ENCODE measurements at regions not wholly inside any gene's neighbourhood (a gene's known extent, or its start where the extent isn't known, plus 50 kb on each side); places are given as distances from the start of the nearest gene placed in this dataset.

DNA sequence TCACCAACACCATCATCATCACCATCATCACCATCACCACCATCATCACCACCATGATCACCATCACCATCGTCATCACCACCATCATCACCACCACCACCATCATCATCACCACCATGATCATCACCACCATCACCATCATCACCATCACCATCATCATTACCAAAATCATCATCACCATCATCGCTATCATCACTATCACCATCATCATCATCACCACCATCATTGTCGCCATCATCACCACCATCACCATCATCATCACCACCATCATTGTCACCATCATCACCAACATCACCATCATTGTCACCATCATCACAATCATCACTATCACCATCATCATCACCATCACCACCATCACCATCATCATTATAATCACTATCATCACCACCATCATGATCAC is 893.5 kb downstream of the TBC1D22A start:
- no peak for DNase-seq

DNA sequence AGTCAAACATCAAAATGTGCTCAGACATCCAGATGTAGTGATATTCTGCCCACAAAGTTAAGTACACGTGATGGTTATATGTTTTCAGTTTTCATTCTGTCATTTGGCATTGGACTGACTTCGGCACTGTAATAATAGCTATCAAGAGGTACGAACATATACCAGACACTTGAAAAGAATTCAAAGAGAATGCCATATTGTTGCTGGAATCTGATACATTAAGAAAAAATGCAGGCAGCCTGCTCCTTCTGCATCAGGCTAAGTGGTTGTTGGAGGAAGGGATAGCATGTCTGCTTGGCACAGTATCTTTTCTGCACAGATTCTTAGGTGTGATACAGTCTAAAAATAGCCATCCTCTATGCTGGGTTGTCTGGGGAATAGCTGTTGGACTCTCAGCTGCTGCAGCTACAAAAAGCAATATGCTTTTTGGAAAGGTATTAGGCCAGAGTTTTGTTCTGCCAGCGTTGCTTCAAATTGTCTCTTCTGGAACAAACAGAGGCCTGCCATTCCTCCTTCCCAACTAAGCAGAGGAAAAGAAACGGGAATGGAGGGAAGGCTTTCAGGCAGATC is 892.6 kb downstream of the TBC1D22A start:
- no peak for DNase-seq

DNA sequence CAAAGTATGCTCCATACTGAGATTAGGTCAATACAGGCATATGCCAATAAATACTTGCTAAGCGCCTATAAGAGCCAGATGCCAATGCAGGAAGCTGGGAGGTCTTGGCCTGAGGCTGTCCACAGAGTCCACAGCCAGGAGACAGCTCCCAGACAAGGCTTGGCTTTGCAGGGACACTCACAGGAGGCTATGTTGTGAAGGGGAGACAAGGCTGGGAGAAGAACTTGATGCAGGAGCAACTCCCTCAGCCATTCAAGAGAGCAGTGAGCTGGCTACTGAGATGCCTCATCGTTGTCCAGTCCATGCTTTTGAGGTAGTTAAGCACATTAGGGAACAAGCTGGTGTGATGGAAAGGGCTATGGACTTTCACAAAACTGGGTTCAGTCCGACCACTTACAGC is 891.5 kb downstream of the TBC1D22A start:
- DNase-seq: no peak

DNA sequence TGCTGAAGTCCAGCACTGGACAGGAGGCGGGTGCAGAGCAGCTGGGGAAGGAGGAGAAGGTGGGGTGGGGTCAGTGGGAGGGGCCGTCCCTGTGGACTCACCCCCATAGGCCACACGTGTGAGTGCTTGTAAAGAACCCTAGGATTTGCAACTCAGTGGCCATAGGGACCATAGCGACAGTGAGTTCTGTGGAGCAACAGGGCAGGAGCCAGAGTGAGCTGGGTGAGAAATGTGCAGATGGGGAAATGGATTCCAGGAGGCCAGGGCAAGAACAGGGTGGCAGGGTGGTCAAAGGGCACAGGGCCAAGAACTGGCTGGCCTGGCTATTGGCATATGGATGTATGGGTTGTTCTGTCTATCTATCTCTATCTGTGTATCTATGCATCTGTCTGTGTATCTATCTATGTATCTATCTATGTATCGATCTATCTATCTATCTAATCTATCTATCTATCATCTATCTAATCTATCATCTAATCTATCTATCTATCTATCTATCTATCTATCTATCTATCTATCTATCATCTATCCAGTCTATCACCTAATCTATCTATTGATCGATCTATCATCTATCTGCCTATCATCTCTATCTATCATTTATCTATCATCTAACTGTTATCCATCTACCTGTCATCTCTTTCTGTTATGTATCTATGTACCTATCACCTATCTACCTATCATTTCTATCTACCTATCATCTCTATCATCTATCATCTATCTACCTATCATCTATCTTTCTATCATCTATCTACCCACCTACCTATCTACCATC is 889.0 kb downstream of the TBC1D22A start:
- no peak for DNase-seq

DNA sequence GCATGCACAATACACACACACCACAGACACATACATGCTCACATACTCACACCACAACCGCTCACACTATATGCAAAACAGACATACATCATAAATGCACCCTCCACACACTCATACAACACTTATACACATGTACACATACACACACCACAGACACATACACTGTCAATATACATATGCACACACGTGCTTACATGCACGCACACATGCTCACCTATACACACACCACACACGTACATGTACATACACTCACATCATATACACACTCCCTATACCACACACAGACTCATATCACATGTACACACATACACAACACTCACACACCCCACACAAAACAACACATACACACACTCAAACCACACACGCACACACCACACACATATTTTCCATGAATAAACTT is 885.3 kb downstream of the TBC1D22A start:
- DNase-seq: no peak

DNA sequence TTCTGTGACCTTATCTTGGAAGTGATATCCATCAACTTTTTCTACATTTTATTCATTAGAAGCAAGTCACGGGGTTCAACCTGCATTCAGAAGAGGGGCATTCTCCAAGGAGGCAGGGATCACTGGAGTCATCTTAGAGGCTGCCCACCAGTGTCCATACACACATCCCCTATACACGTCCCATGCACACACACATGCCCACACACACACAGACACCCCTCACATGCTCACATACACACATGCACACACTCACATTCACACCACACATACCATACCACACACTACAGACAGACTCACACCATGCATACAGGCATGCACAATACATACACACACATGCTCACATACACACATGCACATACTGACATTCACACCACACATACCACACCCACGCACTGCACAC is 884.7 kb downstream of the TBC1D22A start:
- no peak for DNase-seq

DNA sequence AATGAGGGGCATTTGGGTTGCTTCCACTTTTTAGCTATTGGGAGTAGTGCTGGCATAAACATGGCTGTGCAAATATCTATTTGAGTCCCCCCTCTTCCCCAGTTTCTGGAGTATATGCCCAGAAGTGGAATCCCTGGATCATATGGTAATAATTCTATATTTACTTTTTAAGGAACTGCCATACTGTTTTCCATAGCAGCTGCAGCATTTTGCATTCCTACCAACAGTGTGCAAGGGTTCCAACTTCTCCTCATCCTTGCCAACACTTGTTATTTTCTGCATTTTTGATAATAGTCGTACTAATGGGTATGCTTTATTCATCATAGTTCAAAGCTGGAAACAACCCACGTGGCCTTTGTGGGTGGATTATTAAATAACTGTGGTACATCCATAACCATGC is 883.5 kb downstream of the TBC1D22A start:
- DNase-seq: no peak

DNA sequence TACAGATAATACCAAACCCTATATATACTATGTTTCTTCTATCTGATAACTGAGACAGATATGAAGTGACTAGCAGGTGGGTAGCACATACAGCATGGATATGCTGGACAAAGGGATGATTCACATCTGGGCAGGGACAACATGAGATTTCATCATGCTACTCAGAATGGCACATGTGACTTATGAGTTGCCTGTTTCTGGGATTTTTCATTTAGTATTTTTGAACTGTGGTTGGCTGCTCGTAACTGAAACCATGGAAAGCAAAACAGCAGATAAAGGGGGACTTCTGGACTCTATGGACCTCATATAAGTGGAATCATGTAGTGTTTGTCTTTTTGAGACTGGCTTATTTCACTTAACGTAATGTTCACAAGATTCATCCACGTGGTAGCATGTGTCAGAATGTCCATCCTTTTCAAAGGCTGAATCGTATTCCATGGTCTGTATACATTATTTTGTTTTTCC is 883.0 kb downstream of the TBC1D22A start:
- no peak for DNase-seq

DNA sequence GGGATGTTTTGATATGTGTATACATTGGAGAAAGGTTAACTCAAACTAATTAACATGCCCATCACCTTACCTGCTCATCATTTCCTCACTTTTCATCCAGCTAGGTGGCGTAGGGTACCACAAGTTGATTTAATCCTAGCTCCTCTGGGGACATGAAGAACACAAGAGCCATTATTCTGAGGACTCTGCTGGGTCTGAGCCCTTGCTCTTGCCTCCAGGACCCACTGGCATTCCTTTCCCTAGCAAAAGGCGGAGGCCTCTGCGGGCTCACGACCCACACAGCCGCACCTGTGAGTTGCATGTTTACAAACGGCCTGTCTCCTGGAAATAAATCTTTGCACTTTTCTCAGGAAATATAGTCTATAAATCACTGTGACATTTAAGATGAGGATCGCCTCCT is 871.9 kb downstream of the TBC1D22A start:
- no peak for DNase-seq

DNA sequence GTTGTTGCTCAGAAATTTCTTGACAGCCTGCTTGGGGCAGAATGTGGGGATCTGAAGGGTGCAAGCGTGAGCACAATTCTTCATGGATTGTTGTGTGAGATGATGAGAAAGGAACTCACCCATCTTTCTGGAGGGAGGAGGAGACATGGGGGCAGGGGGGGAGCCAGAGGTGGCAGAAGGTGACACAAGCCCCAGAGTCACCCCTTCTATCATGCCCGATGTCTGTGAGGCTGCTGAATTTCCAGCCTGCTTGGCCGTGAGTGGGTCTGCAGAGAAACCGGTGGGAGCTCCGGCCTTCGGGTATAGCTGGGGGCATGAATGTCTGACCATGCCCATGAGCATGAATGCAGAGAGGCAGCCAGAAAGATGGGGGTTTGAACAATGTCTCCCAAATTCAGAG is 870.7 kb downstream of the TBC1D22A start:
- DNase-seq: no peak

DNA sequence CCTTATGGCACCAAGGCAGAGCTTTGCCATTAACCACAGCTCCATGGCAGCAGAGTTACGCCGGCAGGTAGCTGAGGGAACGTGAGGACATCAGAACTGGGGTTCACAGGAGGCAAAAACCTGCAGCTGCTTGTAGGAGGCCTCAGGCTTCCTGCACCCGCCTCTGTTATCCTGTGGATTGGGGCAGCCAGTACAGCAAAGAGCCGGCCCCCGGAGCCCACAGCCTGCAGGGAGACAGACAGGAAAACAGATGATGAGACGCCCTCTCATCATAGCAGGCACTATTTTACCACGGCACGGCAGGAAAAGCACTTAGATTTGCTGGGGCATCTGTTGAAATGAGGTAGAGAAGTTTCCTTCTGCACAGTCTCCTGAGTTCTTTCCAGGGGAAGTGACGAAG is 870.3 kb downstream of the TBC1D22A start:
- no peak for DNase-seq

DNA sequence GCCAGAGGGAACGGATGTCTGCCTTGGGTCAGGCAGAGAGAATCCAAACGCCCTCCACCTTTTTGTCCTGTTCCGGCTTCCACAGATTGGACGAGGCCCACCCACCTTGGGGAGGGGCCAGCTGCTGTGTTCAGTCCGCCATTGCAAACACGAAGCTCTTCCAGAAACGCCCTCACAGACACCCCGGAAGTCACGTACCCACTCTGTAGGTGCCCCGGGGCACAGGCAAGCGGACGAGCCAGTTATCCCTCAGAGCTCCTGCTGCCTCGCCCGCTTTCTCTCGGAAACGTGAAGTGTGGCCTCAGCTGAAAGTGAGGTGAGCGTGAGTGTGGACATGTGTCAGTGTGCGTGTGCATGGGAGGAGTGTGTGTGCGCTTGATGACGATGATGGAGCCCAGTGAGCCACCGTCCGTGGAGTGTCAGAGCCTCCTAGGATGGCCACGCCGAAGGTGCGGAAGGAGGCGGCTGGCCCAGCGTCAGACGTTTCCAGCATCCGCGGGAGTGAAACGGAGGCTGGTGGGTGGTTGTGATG is 869.2 kb downstream of the TBC1D22A start:
- DNase-seq: no peak

DNA sequence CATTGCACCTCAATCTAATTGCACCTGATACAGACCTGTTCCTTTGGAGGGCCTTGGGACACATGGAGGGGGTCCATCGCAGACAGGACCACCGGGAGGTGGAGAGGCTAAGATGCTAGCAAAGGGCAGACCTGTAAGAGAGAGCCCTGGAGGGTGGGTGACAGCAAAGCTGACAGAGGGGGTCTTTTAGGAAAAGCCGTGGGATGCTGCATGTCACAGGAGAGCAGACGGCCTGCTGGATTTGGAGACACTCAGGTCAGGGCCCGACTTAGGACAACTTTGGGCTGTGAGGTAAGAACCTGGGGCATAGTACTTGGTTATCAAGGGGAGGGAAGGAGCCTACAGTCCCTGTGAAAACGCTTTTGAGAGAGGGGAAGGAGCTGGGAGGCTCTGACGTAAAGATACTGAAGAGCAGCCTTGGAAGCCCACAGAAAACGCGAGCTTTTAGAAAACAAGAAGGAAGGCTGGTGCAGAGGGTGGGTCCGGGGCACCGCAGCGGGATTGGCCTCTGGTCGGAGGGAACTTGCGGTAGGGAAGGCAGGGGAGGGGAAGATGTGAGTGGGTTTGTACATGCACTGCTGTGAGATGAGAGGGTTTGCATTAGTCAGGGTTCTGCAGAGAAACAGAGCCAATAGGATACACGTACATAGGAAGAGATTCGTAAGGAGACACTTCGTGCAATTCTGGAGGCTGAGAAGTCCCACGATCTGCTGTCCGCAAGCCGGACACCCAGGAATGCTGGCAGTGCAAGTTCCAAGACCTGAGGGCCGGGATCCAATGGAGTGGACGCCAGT is 868.5 kb downstream of the TBC1D22A start:
- DNase-seq: no peak

DNA sequence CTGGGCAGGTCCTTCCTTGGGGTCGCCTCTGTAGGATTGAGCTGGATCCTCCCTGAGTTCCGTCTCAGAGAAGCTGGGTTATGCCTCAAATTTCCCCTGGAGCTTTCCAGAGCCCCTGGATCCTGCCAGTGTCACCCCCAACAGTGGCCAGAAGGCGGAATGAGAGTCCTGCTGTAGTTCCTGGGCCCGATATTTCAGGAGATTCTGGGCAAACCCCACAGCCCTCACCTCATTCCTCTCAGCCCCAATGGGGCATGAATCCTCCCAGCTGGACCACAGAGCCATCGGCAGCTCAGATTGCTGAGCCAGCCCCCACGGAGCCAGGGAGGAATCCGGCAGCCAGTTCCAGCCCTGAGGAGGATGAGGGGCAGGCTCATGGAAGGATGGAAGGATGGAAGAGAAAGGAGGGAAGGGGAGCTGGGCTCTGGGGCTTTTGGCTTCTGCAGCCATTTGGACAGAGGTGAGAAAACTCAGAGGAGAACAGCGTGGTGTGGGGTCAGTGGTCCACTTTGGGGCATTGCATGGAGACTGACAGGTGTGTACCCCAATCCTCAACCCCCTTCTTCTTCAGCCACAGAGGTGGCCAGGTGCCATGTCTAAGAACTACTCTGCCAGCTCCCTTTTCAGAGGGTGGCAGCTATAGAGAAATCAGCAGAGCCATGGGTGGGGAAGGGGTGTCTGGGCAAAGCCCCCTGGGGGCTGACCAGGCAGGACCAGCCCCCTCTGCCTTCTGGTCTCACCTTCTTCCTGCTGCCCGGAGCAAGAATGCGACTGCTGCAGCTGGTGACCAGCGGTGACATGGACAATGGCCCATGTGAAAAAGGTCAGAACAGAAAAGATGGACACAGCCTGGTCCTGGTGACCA is 867.6 kb downstream of the TBC1D22A start:
- DNase-seq: no peak

DNA sequence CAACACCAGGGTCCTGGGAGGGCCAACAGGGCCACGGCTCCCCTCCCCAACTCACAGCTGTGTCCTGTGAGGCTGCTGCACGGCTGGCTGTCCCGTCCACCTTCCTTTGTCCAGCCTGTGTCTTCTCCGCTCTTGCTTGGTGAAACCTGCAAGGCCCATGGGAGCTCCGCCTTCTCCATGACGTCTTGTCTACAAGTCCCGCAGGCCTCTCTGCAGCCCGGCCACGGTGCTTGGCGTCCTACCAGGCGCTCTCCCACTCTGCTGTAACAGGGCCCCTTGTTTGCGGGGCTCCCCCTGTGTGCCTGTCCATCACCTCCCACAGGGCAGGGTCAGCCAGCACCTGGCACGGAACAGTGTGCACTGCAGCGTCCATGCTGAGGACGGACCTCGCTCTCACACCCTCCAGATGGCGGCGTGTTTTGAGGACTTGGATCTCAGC is 866.8 kb downstream of the TBC1D22A start:
- DNase-seq: no peak

DNA sequence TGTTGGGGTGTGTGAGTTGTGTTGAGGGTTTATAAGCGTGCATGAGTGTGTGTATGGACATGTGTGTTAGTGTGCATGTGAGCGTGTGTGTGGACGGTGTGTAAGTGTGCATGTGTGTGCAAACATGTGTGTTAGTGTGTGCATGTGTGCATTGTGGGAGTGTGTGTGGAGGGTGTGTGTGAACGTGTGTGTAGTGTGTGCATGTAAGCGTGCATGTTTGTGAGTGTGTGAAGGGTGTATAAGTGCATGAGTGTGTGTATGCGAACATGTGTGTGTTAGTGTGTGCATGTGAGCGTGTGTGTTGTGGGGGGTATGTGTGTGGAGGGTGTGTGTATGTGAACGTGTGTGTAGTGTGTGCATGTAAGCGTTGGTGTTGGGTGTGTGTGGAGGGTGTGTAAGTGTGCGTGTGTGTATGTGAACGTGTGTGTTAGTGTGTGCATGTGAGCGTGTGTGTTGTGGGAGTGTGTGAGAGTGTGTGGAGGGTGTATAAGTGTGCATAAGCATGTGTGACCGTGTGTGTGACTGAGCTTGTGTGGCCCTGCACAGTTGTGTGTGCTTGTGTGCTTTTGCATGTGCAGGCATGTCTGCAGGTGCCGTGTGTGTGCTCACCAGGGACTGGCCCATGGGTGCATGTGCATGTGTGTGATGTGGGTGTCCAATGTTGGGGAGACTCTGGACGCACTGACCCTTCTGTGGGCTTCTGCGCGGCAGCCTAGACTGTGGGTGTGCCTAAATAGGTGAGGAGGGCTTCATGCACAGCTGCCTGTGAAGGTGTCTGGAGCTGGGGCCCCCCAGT is 866.2 kb downstream of the TBC1D22A start:
- DNase-seq: no peak

DNA sequence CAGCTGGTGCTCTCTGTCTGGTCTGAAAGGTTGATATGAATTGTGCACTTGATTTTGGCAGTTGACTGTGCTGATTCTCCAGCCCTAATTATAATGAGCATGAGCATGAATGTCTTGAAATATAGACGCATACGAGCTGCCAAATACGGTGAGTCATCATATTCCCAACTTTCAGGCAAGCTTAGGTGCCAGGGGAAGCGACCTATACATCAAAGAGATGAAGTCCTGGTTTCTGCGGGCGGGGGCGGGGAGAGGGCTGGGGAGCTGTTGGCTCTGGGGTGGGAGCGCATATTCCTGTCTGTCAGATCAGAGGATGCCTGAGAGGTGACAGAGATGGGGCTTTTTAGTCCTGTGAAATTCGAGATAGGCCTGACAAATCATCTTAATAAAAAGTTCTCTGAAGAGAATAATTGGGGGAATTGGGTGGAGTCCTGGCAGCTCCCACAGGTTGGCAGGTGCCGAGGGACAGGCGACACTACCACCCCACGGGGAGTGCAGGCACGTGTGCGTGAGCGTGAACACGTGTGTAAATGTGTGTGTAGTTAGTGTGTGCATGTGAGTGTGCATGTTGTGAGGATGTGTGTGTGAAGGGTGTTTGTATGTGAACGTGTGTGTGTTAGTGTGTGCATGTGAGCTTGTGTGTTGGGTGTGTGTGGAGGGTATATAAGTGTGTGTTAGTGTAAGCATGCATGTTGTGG is 865.3 kb downstream of the TBC1D22A start:
- DNase-seq: no peak

DNA sequence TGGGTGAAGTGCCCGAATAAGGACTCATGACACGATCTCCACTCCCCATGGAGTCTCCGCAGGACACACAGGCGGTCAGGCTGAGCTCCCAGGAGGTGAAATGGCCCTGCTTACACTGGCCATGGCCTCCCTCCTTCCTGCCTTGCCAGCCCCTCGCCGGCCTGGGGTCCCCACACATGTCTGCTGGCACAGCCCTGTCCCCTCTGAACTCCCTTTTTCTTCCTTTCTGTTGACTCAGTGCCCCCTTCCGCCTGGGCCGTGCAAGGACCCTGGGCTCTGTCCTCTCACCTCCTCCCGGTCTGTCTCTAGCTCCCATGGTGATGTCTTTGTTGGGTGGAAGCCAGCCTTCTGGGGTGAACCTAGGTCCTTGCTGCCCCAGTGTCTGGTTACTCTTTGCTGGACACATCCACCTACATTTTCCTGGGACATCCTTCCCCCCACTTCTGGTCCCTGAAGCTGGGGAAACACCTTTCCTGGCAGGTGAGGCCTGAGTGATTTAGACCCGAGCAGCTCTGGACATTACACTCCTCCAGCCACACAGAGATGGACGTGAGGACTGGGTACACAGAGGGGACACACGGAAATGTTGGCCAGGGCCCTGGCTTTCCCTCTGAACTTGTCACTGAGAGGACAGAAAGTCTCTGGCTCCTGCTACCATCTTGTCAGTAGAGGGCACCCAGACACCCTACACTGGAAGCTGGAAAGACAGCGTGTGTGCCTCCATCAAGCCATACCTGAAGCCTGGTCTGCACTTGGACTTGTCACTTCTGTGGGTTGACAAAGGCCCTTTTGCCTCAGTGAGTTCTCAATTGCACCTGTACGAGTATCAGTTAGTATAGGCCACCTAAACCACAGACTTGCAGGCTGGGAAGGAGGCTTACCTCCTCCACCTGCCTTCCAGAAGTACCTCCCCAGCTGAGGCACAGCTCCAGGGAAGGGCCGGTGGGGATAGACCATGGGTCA is 864.3 kb downstream of the TBC1D22A start:
- DNase-seq: no peak

DNA sequence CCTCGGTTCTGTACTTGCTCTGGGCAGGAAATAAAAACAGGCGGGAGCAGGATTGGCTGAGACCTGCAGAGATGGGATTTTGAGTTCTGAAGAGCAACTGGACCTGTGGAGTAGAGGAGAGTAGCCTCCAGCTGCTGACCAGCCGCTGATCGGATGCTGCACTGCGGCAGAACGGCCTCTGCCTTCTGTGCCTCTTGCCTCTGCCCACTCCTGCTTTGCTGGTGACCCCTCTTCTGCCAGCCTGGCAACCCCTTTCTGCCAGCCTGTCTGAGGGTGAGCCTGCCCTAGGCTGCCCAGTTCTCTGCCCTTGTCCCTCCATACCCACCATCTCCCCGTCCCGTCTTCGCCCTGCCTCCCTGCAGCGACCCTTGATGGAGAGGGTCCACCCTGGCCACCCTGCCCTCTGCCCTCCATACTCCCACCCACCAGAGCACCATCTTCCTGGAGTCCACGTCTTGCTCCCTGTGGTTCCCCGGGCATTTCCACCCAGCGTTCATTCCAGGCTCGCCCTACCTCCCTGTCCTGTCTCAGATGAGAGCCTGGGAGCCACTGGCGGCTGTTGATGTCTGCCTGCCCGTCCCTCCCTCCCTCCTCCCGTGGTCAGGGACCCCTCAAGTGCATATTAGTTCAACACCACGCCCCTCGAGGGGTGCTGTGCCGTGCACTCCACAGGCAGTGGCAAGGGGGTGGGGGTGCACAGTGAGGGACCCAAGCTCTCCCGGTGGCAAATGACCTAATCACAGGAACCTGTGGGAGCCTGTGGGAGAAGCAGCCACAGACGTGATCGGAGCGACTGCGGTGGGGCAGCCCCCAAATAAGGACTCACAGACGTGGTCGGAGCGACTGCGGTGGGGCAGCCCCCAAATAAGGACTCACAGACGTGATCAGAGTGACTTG is 863.3 kb downstream of the TBC1D22A start:
- no peak for DNase-seq

Data from stimulated activated CD4-positive, alpha-beta T cell treated with anti-CD3 and anti-CD28 coated beads, Interleukin-12 subunit alpha, Interleukin-12 subunit beta, amount 100 ng/mL, for 4 hours (primary cell).